ENCODE measurements at regions not wholly inside any gene's neighbourhood (a gene's known extent, or its start where the extent isn't known, plus 50 kb on each side); places are given as distances from the start of the nearest gene placed in this dataset.

- TF ChIP-seq POLR2A (IDR thresholded peaks at IDR 0.05; ENCODE audit: low read length) (no peak), GATA1 (IDR thresholded peaks at IDR 0.05; ENCODE audit: low read depth, low read length) (no peak)
Measured at GRCh38 chr12:14193639-14194038, 171.8 kb upstream of the ATF7IP start.
